Lower lobe of right lung (tissue), 2 donors: ENCODE measurements at regions not wholly inside any gene's neighbourhood (a gene's known extent, or its start where the extent isn't known, plus 50 kb on each side); places are given as distances from the start of the nearest gene placed in this dataset.
A peak's percentile ranks its signal among the peaks of the same experiment; 100 is the strongest.
"Not testable (repeated sequence)": the region's sequence is repeated elsewhere in the genome, so short reads cannot be mapped to it uniquely, and the experiment has no call there.

ENCODE experiments used
- ATAC-seq, 2 donors: fragments of 200-7000 bp; cut with Tn5 transposase; one replicate each; pipeline ENCODE4 v1.9.1; 2020 to 2022; ENCODE audit warnings: mild to moderate bottlenecking in 2 of 2, moderate library complexity in 2 of 2
- DNase-seq: peaks from one replicate; pipeline ENCODE4 v3.0.0-alpha.2; 2020
- H3K27ac ChIP-seq: fragments of 200-600 bp; one replicate; pipeline ENCODE4 v1.8.0; 2022
- H3K27me3 ChIP-seq: fragments of 200-600 bp; one replicate; pipeline ENCODE4 v1.8.0; 2022; ENCODE audit warnings: low read depth
- H3K36me3 ChIP-seq: fragments of 200-600 bp; one replicate; pipeline ENCODE4 v1.8.0; 2022; ENCODE audit warnings: mild to moderate bottlenecking
- H3K4me1 ChIP-seq: fragments of 200-600 bp; one replicate; pipeline ENCODE4 v1.8.0; 2022
- H3K4me3 ChIP-seq: fragments of 200-600 bp; one replicate; pipeline ENCODE4 v1.8.0; 2022; ENCODE audit warnings: mild to moderate bottlenecking
- H3K9me3 ChIP-seq: fragments of 200-600 bp; one replicate; pipeline ENCODE4 v1.8.0; 2022
- CTCF ChIP-seq: fragments of 200-600 bp; IDR thresholded peaks from one replicate; pipeline ENCODE4 v1.8.0; 2022; ENCODE audit warnings: antibody characterized with exemption, mild to moderate bottlenecking
- intact Hi-C: fragments of 100-400 bp; cut with DNase I; formaldehyde crosslinking; loops from one replicate; pipeline ENCODE4 v1.11.0; 2022
- donor health status: DM: no; HTN: yes; CAD: no; lungs with severe emphysema.

GRCh38 chr5:159588941-159589340 is 258.7 kb upstream of the IL12B start:
- TF ChIP-seq CTCF = no peak
- no peak overlapping the region for H3K4me3 ChIP-seq
- DNase-seq (no peak), ATAC-seq (no peak)
- H3K36me3 ChIP-seq = no peaks in the 10 kb centered on the region
- no peak overlapping the region for H3K27ac ChIP-seq
- no peaks in the 10 kb centered on the region for H3K4me1 ChIP-seq
- intact Hi-C loops = no loop called here
- H3K9me3 ChIP-seq = no peaks in the 10 kb centered on the region
- H3K27me3 ChIP-seq = no peaks in the 10 kb centered on the region

- no peaks in the 10 kb centered on the region for H3K27me3 ChIP-seq
- TF ChIP-seq CTCF = no peak
- H3K36me3 ChIP-seq = no peaks in the 10 kb centered on the region
- DNase-seq (no peak), ATAC-seq (no peak)
- H3K27ac ChIP-seq = no peak overlapping the region
- intact Hi-C loops = no loop called here
- no peak overlapping the region for H3K4me3 ChIP-seq
- H3K4me1 ChIP-seq = no peaks in the 10 kb centered on the region
- no peaks in the 10 kb centered on the region for H3K9me3 ChIP-seq
Measured at GRCh38 chr5:159593518-159594073, 263.3 kb upstream of the IL12B start.

GRCh38 chr5:159595561-159595960 is 265.3 kb upstream of the IL12B start:
- intact Hi-C loops, H3K36me3 ChIP-seq, H3K4me3 ChIP-seq, H3K27me3 ChIP-seq, H3K4me1 ChIP-seq, ATAC-seq, H3K9me3 ChIP-seq, DNase-seq, H3K27ac ChIP-seq: not testable (repeated sequence)

- no peak for ATAC-seq
Measured at GRCh38 chr5:159601216-159601615, 270.9 kb upstream of the IL12B start.

GRCh38 chr5:159602434-159602833 is 272.1 kb upstream of the IL12B start:
- Histone ChIP-seq H3K9me3 (no peaks in the 10 kb centered on the region), H3K27ac (no peak overlapping the region), H3K4me3 (no peak overlapping the region), H3K4me1 (no peaks in the 10 kb centered on the region), H3K36me3 (no peaks in the 10 kb centered on the region), H3K27me3 (no peaks in the 10 kb centered on the region)
- ATAC-seq = no peak
- intact Hi-C loops = no loop called here
- TF ChIP-seq CTCF = no peak
- no peak for DNase-seq

More at GRCh38 chr5:159601216-159601615, 270.9 kb upstream of the IL12B start:
- no peak for TF ChIP-seq CTCF
- H3K36me3 ChIP-seq = no peaks in the 10 kb centered on the region
- no peaks in the 10 kb centered on the region for H3K27me3 ChIP-seq
- no peak for DNase-seq
- H3K4me1 ChIP-seq = no peaks in the 10 kb centered on the region
- H3K9me3 ChIP-seq = no peaks in the 10 kb centered on the region
- no peak overlapping the region for H3K27ac ChIP-seq
- no peak overlapping the region for H3K4me3 ChIP-seq
- intact Hi-C loops = no loop called here

- ATAC-seq = peak; percentile 68 to 78
- no peaks in the 10 kb centered on the region for H3K9me3 ChIP-seq
- no peaks in the 10 kb centered on the region for H3K4me1 ChIP-seq
- H3K36me3 ChIP-seq = no peaks in the 10 kb centered on the region
- H3K27ac ChIP-seq = no peak overlapping the region
- no peak for DNase-seq
- H3K4me3 ChIP-seq = no peak overlapping the region
- no peaks in the 10 kb centered on the region for H3K27me3 ChIP-seq
- intact Hi-C loops = no loop called here
- TF ChIP-seq CTCF = no peak
Measured at GRCh38 chr5:159605585-159605984, 275.3 kb upstream of the IL12B start.
